GM12892 (cell line): ENCODE measurements at regions not wholly inside any gene's neighbourhood (a gene's known extent, or its start where the extent isn't known, plus 50 kb on each side); places are given as distances from the start of the nearest gene placed in this dataset.

Source experiments
- DNase-seq: peaks from one replicate; pipeline ENCODE4 v3.0.0; 2011; ENCODE audit not compliant: insufficient read length
- FAIRE-seq: peaks from 2 replicates; lab custom pipeline; 2011; peaks lifted over from hg19 to GRCh38; lab: Jason Lieb, UNC
- POLR2A ChIP-seq: IDR thresholded peaks from 2 replicates; pipeline ENCODE4 v1.6.1; 2011; ENCODE audit warnings: low read depth, low read length, control low read depth
- POLR2AphosphoS5 ChIP-seq: IDR thresholded peaks from 2 replicates; pipeline ENCODE4 v1.6.1; 2011; ENCODE audit warnings: low read depth, low read length, control low read depth
- TAF1 ChIP-seq: IDR thresholded peaks from 2 replicates; pipeline ENCODE4 v1.6.1; 2011; ENCODE audit warnings: low read depth, mild to moderate bottlenecking, control low read depth, low read length, borderline replicate concordance

DNA sequence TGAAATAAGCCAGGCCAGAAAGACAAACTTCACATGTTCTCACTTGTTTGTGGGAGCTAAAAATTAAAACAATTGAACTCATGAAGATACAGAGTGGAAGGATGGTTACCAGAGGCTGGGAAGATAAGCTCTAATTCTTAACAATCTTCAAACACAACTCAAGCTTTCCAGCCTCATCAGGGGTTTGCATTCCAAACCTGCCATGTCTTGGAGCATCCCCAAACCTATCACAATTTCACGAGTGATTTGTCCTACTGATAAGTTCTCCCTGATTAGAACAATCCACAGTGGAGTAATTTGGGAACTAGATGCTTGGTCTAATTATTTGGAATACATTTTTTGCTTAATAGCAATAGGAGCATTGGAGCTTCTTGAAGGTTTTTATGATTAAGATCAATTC is 418.5 kb upstream of the PKN2 start:
- FAIRE-seq: no peak
- TF ChIP-seq TAF1 (no peak), POLR2AphosphoS5 (no peak)

GRCh38 chr1:88266051-88266450 is 418.0 kb upstream of the PKN2 start:
- DNase-seq (no peak), FAIRE-seq (no peak)
- no peak for TF ChIP-seq POLR2AphosphoS5

More for the DNA sequence above, 418.5 kb upstream of the PKN2 start:
- no peak for DNase-seq

DNA sequence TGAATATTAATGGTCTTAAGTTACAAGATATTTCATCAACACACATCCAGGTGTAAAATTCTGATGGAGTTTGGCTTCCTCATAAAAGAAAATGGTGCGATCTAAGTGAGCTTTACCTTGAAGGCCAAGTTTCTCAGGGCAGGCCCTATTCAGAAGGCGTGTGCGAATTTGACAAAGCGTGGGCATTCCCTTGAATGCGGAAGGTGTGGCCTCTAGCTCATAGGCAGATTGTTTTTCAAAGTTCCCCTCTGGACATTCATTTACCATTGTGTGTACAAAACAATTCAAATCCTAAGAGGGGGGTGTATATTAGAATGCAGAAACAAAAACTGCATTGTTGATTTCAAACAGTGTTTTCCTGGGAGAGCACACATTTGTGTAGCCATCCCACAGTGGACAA is 411.9 kb upstream of the PKN2 start:
- FAIRE-seq (no peak), DNase-seq (no peak)
- TF ChIP-seq POLR2A (no peak), TAF1 (no peak), POLR2AphosphoS5 (no peak)

GRCh38 chr1:88274431-88274830 is 409.6 kb upstream of the PKN2 start:
- FAIRE-seq (no peak), DNase-seq (no peak)
- TF ChIP-seq POLR2AphosphoS5: no peak
- no peak for TF ChIP-seq POLR2A
- no peak for TF ChIP-seq TAF1

GRCh38 chr1:88275259-88275862 is 408.7 kb upstream of the PKN2 start:
- FAIRE-seq (no peak), DNase-seq (no peak)
- TF ChIP-seq POLR2A (no peak), POLR2AphosphoS5 (no peak), TAF1 (no peak)

- TF ChIP-seq POLR2AphosphoS5: no peak
- TF ChIP-seq TAF1: no peak
- FAIRE-seq (peak; percentile 61), DNase-seq (no peak)
These were observed 407.9 kb upstream of the PKN2 start for GRCh38 chr1:88276163-88276562.

- TF ChIP-seq POLR2AphosphoS5: no peak
- no peak for TF ChIP-seq POLR2A
- no peak for TF ChIP-seq TAF1
- no peak for FAIRE-seq
These were observed 400.0 kb upstream of the PKN2 start for GRCh38 chr1:88284066-88284465.

GRCh38 chr1:88284666-88285366 is 399.3 kb upstream of the PKN2 start:
- DNase-seq (no peak), FAIRE-seq (peak; percentile 30)
- no peak for TF ChIP-seq POLR2AphosphoS5

More at GRCh38 chr1:88284066-88284465, 400.0 kb upstream of the PKN2 start:
- no peak for DNase-seq

- no peak for FAIRE-seq
These were observed 397.4 kb upstream of the PKN2 start for GRCh38 chr1:88286716-88287115.

GRCh38 chr1:88288571-88288970 is 395.5 kb upstream of the PKN2 start:
- DNase-seq: no peak
- no peak for TF ChIP-seq POLR2AphosphoS5
- TF ChIP-seq TAF1: no peak
- no peak for TF ChIP-seq POLR2A
- FAIRE-seq: no peak

More at GRCh38 chr1:88286716-88287115, 397.4 kb upstream of the PKN2 start:
- no peak for DNase-seq
- TF ChIP-seq POLR2A (no peak), TAF1 (no peak), POLR2AphosphoS5 (no peak)

DNA sequence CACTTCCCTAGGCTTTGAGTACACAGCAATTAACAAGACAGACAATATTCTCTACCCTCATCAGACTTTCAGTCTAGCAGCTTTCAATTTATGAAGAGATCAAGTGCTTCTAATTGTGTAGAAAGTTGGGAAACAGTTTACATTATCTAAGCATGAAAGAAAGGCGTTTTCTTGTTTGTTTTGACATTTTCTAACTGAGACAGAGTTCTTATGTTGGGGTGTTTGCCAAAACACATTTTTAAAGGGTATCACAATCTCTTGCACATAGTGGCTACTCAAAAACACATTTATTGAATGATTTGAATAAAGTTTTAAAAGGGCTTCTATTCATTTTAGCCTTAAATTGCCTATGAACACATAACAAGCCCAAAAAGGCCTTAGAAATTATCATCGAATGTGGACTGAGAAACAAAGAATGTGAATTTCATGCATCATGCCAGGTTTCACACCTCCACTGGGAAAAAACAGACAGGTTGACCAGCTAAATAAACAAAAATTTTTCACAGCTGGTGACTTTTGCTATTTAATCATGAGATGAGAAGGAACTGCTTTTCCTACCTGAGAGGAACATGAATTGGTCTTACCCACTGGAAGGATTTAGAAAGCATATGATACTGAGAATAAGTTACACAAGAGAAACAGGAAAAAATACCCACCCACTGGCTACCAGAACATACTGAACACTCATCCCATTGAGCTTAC is 394.5 kb upstream of the PKN2 start:
- FAIRE-seq (no peak), DNase-seq (no peak)
- no peak for TF ChIP-seq TAF1
- TF ChIP-seq POLR2AphosphoS5: no peak
- TF ChIP-seq POLR2A: no peak
